PFSK-1 (cell line): ENCODE measurements at regions not wholly inside any gene's neighbourhood (a gene's known extent, or its start where the extent isn't known, plus 50 kb on each side); places are given as distances from the start of the nearest gene placed in this dataset.

Experiments
- FOXP2 ChIP-seq: optimal IDR thresholded peaks from 2 replicates; pipeline ENCODE3; 2011; ENCODE audit warnings: borderline replicate concordance, control low read depth, inconsistent platforms; ENCODE audit not compliant: insufficient read depth; ENCODE audit errors: extremely low read length, extremely low read depth
- POLR2AphosphoS5 ChIP-seq: IDR thresholded peaks from 2 replicates; pipeline ENCODE4 v1.6.1; 2012; ENCODE audit warnings: low read depth, mild to moderate bottlenecking, control low read depth, low read length, moderate library complexity
- SIN3A ChIP-seq: IDR thresholded peaks from 2 replicates; pipeline ENCODE4 v1.6.1; 2012; ENCODE audit warnings: mild to moderate bottlenecking, low read length, moderate library complexity, borderline replicate concordance; ENCODE audit not compliant: insufficient read depth
- TAF1 ChIP-seq: IDR thresholded peaks from 2 replicates; pipeline ENCODE4 v1.6.1; 2012; ENCODE audit warnings: low read length, control low read depth, borderline replicate concordance; ENCODE audit not compliant: insufficient read depth
- TF ChIP-seq, protein P1 (sequence below), 2 experiments: IDR thresholded peaks; 2 replicates each; pipeline versions ENCODE4 v1.6.1 to v1.8.0; 2011 to 2012; ENCODE audit warnings: low read depth in 2 of 2, low read length in 2 of 2, control low read depth in 1 of 2, inconsistent platforms in 1 of 2, mild to moderate bottlenecking in 1 of 2, moderate library complexity in 1 of 2; ENCODE audit not compliant: insufficient read depth in 1 of 2

DNA sequence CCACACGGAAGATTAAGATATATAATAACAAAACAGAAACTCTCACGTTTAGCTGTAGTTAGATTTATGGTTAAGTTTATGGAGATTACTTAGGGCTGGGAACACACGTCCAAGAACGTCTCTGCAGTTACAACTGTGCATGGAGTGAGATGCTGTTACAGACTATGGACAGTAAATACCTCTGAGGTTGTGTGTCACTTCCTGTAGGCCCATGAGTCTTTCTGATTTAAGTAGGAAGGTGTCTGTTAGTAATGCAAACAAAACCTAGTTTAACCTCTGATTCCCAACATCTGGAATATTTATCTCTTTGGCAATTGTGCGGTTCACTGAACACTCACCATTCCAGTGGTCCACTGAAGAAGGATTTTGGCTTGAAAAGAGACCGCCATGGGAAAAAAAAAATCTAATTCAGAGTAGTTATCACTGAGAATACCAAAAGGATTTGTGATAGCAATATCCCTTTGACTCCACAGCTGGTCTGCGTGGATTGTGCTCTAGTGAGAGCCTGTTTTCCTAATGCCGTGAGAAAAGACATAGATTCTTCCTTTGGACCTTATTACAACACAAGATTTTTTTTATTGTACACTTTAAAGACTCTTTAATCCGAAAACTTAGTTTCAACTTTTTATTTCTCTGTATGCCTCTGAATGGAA, 478.2 kb upstream of the CITED2 start:
- TF ChIP-seq, protein P1, sequence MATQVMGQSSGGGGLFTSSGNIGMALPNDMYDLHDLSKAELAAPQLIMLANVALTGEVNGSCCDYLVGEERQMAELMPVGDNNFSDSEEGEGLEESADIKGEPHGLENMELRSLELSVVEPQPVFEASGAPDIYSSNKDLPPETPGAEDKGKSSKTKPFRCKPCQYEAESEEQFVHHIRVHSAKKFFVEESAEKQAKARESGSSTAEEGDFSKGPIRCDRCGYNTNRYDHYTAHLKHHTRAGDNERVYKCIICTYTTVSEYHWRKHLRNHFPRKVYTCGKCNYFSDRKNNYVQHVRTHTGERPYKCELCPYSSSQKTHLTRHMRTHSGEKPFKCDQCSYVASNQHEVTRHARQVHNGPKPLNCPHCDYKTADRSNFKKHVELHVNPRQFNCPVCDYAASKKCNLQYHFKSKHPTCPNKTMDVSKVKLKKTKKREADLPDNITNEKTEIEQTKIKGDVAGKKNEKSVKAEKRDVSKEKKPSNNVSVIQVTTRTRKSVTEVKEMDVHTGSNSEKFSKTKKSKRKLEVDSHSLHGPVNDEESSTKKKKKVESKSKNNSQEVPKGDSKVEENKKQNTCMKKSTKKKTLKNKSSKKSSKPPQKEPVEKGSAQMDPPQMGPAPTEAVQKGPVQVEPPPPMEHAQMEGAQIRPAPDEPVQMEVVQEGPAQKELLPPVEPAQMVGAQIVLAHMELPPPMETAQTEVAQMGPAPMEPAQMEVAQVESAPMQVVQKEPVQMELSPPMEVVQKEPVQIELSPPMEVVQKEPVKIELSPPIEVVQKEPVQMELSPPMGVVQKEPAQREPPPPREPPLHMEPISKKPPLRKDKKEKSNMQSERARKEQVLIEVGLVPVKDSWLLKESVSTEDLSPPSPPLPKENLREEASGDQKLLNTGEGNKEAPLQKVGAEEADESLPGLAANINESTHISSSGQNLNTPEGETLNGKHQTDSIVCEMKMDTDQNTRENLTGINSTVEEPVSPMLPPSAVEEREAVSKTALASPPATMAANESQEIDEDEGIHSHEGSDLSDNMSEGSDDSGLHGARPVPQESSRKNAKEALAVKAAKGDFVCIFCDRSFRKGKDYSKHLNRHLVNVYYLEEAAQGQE (IDR thresholded peaks at IDR 0.05; ENCODE audit: insufficient read depth in 1 of 2, low read depth in 2 of 2, low read length in 2 of 2), result no peak
- TF ChIP-seq POLR2AphosphoS5 (no peak), FOXP2 (no peak), SIN3A (no peak), TAF1 (no peak)

DNA sequence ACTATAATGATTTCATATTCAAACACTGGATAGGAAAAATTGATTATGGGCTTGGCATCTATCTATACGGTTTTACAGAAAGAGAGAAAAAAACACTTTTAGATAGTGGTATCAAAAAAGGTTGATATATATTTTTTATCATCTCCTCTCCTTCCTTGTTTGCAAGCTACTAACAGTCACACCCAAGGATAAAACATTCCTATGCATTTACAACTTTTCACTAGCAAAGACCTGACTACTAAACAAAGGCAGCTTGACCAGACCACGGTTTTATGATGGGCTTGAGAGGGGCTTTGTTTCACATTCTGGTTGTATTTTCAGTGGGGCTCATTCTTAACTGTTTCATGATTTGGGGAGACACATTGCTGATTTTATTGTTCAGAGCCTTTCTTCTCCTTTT, 477.6 kb upstream of the CITED2 start:
- no peak for TF ChIP-seq POLR2AphosphoS5
- TF ChIP-seq TAF1, result no peak
- no peak for TF ChIP-seq SIN3A
- TF ChIP-seq FOXP2, result no peak
- TF ChIP-seq, protein P1 (IDR thresholded peaks at IDR 0.05; ENCODE audit: insufficient read depth in 1 of 2, low read depth in 2 of 2, low read length in 2 of 2), result no peak

DNA sequence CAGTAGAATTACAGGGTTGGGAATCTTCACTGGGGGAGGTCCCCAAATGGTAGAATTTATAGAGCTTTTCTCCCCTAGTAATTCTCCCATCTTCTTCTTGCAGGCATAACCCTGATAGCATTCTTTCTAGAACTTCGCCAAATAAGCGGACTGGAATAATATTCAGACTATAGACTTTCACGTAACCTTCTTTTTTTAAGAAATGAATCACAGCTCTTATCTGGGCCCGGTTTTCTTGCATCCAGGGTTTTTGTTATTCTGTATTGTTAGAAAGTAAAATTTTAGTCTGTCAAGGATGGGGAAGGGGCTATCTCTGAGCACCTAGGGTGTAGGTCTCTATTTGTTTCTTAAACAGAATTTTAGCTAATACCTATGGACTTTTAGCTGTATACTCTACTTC, 476.8 kb upstream of the CITED2 start:
- TF ChIP-seq, protein P1 (IDR thresholded peaks at IDR 0.05; ENCODE audit: insufficient read depth in 1 of 2, low read depth in 2 of 2, low read length in 2 of 2), result no peak
- TF ChIP-seq TAF1 (no peak), FOXP2 (no peak), POLR2AphosphoS5 (no peak), SIN3A (no peak)

DNA sequence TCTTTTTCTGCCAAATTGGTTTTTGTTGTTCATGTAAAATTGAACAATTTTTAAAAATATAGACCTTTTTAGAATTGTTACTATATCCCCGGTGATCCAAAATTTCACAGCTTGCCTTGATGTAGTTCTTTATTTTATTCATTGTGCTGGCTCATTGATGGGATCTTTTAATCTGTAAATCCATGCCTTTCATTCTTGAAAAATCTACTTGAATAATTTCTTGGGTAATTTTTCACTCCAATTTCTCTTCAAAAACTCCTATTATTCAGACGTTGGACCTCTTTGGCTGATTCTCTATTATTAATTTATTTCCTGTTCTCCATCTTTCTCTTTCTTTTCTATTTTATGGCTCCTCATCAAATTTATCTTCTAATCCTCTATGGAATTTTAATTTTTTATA, 476.1 kb upstream of the CITED2 start:
- TF ChIP-seq, protein P1 (IDR thresholded peaks at IDR 0.05; ENCODE audit: insufficient read depth in 1 of 2, low read depth in 2 of 2, low read length in 2 of 2), result no peak

DNA sequence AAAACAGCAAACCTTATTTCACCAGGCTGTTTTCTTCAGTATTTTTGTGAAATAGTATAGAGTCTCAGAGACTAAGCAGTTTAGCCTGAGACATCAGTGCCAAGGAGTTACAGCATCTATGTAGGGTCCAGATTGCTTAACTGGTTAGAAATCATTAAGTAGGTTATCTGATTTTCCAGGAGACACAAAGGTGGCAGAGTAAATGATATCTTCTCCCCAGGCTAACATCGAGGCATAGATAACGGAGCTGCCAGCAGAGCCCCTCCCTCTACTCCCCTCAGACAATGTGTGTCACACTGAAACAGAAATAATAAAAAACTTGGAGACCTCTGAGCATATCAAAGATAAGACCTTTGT, 473.0 kb upstream of the CITED2 start:
- TF ChIP-seq, protein P1 (IDR thresholded peaks at IDR 0.05; ENCODE audit: insufficient read depth in 1 of 2, low read depth in 2 of 2, low read length in 2 of 2), result no peak
- TF ChIP-seq TAF1, result no peak
- TF ChIP-seq SIN3A, result no peak
- TF ChIP-seq POLR2AphosphoS5, result no peak
- TF ChIP-seq FOXP2, result no peak
